Adrenal gland (tissue), 9 donors: ENCODE measurements at regions not wholly inside any gene's neighbourhood (a gene's known extent, or its start where the extent isn't known, plus 50 kb on each side); places are given as distances from the start of the nearest gene placed in this dataset.

Experiments
- DNase-seq, 7 donors: peaks; one replicate each; pipeline ENCODE4 v3.0.0-alpha.2; 2019 to 2020
- H3K27ac ChIP-seq, 5 donors: fragments of 200-600 bp; sonication (generic) in 4 of 5; 1 replicate in 3 of 5; 2 replicates in 2 of 5; pipeline versions ENCODE4 v1.5.1 to v1.8.0; 2016 to 2020; ENCODE audit warnings: mild to moderate bottlenecking in 1 of 5
- H3K27me3 ChIP-seq: fragments of 200-600 bp; 2 replicates; pipeline ENCODE4 v1.8.0; 2021
- H3K36me3 ChIP-seq, 2 donors: fragments of 200-600 bp; replicated peaks in 1 of 2; 1 replicate in 1 of 2; 2 replicates in 1 of 2; pipeline versions ENCODE4 v1.5.1 to v1.8.0; 2018 to 2022
- H3K4me1 ChIP-seq, 2 donors: fragments of 200-600 bp; replicated peaks in 1 of 2; 1 replicate in 1 of 2; 2 replicates in 1 of 2; pipeline versions ENCODE4 v1.5.1 to v1.8.0; 2018 to 2021
- H3K4me3 ChIP-seq, 4 donors: fragments of 200-600 bp; sonication (generic) in 3 of 4; one replicate each; pipeline ENCODE4 v1.5.1; 2016 to 2018
- H3K9me3 ChIP-seq, 3 donors: fragments of 200-600 bp; sonication (generic) in 1 of 3; replicated peaks in 1 of 3; 1 replicate in 2 of 3; 2 replicates in 1 of 3; pipeline versions ENCODE4 v1.5.1 to v1.8.0; 2016 to 2021
- CTCF ChIP-seq, 6 experiments: fragments of 450-650 bp in 4 of 6; fragments of 200-600 bp in 2 of 6; sonication (generic) in 1 of 6; IDR thresholded peaks; 1 replicate in 5 of 6; 2 replicates in 1 of 6; pipeline versions ENCODE4 v1.5.1 to v1.8.0; 2016 to 2021; ENCODE audit warnings: antibody characterized with exemption in 6 of 6, mild to moderate bottlenecking in 2 of 6, moderate library complexity in 1 of 6
- POLR2A ChIP-seq, 2 donors: fragments of 450-650 bp; IDR thresholded peaks; one replicate each; pipeline ENCODE4 v1.6.1; 2017; ENCODE audit warnings: antibody characterized with exemption in 2 of 2, mild to moderate bottlenecking in 2 of 2, moderate library complexity in 1 of 2
- WGBS, 4 donors: extraction: QIAGEN DNeasy Blood & Tissue Kit in 2 of 4; methylation state at CpG; one replicate each; pipeline versions ENCODE4 v1.1.5 to v1.1.7; 2013 to 2017; 5-methylcytosine and 5-hydroxymethylcytosine counted together
- intact Hi-C, 2 donors: fragments of 100-400 bp; cut with DNase I; formaldehyde crosslinking; loops; one replicate each; pipeline versions ENCODE4 v1.14.1 to v1.15.0; 2022 to 2023
- donor health status: healthy with polysubstance abuse.
- donor health status: Bipolar disorder and iron deficiency.
- donor health status: DM: yes; HTN: yes; CAD: no.
- donor health status: DM: no; HTN: no; CAD: no.
- donor health status: DM: no; HTN: no; CAD: no.

- intact Hi-C loops, result no loop called here
- TF ChIP-seq POLR2A (IDR thresholded peaks at IDR 0.05) (no peak), CTCF (IDR thresholded peaks at IDR 0.05) (no peak)
- no peak for DNase-seq
- WGBS, 4 donors, result 55 to 60% (median 58%) methylated on average over 6 of the region's 6 CpGs
- Histone ChIP-seq H3K4me3 (no peak overlapping the region), H3K9me3 (no peaks in the 10 kb centered on the region), H3K4me1 (no peaks in the 10 kb centered on the region), H3K27me3 (no peaks in the 10 kb centered on the region), H3K27ac (no peak overlapping the region), H3K36me3 (no peaks in the 10 kb centered on the region)
These were observed 640.7 kb downstream of the LIG4 start for GRCh38 chr13:107574517-107575210.

- no peak for DNase-seq
- 66 to 68% (median 67%) methylated on average over 1 of the region's 1 CpG for WGBS, 4 donors
- Histone ChIP-seq H3K27ac (no peak overlapping the region), H3K4me1 (no peaks in the 10 kb centered on the region), H3K36me3 (no peaks in the 10 kb centered on the region), H3K9me3 (no peaks in the 10 kb centered on the region), H3K27me3 (no peaks in the 10 kb centered on the region), H3K4me3 (no peak overlapping the region)
- TF ChIP-seq POLR2A (IDR thresholded peaks at IDR 0.05), result no peak
- no peak for TF ChIP-seq CTCF (IDR thresholded peaks at IDR 0.05)
- intact Hi-C loops, result no loop called here
These were observed 642.2 kb downstream of the LIG4 start for GRCh38 chr13:107573184-107573583.

GRCh38 chr13:107572156-107572555 lies 643.2 kb downstream of the LIG4 start:
- intact Hi-C loops, result no loop called here
- no peak for DNase-seq
- Histone ChIP-seq H3K36me3 (no peaks in the 10 kb centered on the region), H3K27ac (no peak overlapping the region), H3K9me3 (no peaks in the 10 kb centered on the region), H3K4me3 (no peak overlapping the region), H3K27me3 (no peaks in the 10 kb centered on the region), H3K4me1 (no peaks in the 10 kb centered on the region)
- TF ChIP-seq POLR2A (IDR thresholded peaks at IDR 0.05), result no peak
- TF ChIP-seq CTCF (IDR thresholded peaks at IDR 0.05), result no peak
- WGBS, 4 donors, result 15 to 47% (median 42%) methylated on average over 3 of the region's 3 CpGs

- no peak overlapping the region for H3K27ac ChIP-seq
- H3K4me3 ChIP-seq, result no peak overlapping the region
- H3K27me3 ChIP-seq, result no peaks in the 10 kb centered on the region
- TF ChIP-seq CTCF (IDR thresholded peaks at IDR 0.05) (no peak), POLR2A (IDR thresholded peaks at IDR 0.05) (no peak)
- WGBS, 4 donors, result 70 to 86% (median 79%) methylated on average over 2 of the region's 2 CpGs
- intact Hi-C loops, result no loop called here
- H3K36me3 ChIP-seq, result no peaks in the 10 kb centered on the region
- H3K9me3 ChIP-seq, result no peaks in the 10 kb centered on the region
- H3K4me1 ChIP-seq, result no peaks in the 10 kb centered on the region
- DNase-seq, result no peak
These were observed 647.2 kb downstream of the LIG4 start for GRCh38 chr13:107568181-107568580.
